Spleen (tissue), 7 donors: ENCODE measurements at regions not wholly inside any gene's neighbourhood (a gene's known extent, or its start where the extent isn't known, plus 50 kb on each side); places are given as distances from the start of the nearest gene placed in this dataset.

Experiments used
- CTCF ChIP-seq, 11 experiments: fragments of 200-600 bp in 7 of 11; fragments of 450-650 bp in 4 of 11; sonication (generic) in 4 of 11; IDR thresholded peaks in 8 of 11; conservative IDR thresholded peaks in 3 of 11; 1 replicate in 7 of 11; 2 replicates in 4 of 11; pipeline versions ENCODE4 v1.4.0 to v1.8.0; 2016 to 2021; ENCODE audit warnings: antibody characterized with exemption in 11 of 11, inconsistent platforms in 4 of 11, mild to moderate bottlenecking in 1 of 11
- POLR2A ChIP-seq, 3 donors: fragments of 450-650 bp; IDR thresholded peaks; one replicate each; pipeline ENCODE4 v1.5.1; 2017; ENCODE audit warnings: antibody characterized with exemption in 3 of 3, mild to moderate bottlenecking in 1 of 3
- POLR2AphosphoS5 ChIP-seq, 3 donors: sonication (generic); formaldehyde crosslinking; IDR thresholded peaks; one replicate each; pipeline ENCODE4 v1.5.1; 2017; ENCODE audit warnings: antibody characterized with exemption in 3 of 3
- donor health status: DM: no; HTN: no; CAD: no; lungs with moderate emphysema.
- donor health status: DM: no; HTN: no; CAD: no.
- donor health status: DM: no; HTN: no; CAD: no.

GRCh38 chr1:177627148-177627910 is 342.5 kb downstream of the SEC16B start:
- TF ChIP-seq POLR2A (IDR thresholded peaks at IDR 0.05) (no peak), CTCF (IDR thresholded peaks at IDR 0.05 in 8 of 11, conservative IDR thresholded peaks at IDR 0.05 in 3 of 11) (no peak), POLR2AphosphoS5 (IDR thresholded peaks at IDR 0.05) (no peak)
